Neural progenitor cell (in vitro differentiated cells): ENCODE measurements at regions not wholly inside any gene's neighbourhood (a gene's known extent, or its start where the extent isn't known, plus 50 kb on each side); places are given as distances from the start of the nearest gene placed in this dataset.

Experiments used
- CTCF ChIP-seq: fragments of 200-600 bp; sonication (generic); IDR thresholded peaks from 2 replicates; pipeline ENCODE4 v1.5.1; 2017; ENCODE audit warnings: antibody characterized with exemption, mild to moderate bottlenecking
- EZH2phosphoT487 ChIP-seq: fragments of 200-600 bp; sonication (generic); IDR thresholded peaks from 2 replicates; pipeline ENCODE4 v1.6.1; 2017; ENCODE audit warnings: antibody characterized with exemption

DNA sequence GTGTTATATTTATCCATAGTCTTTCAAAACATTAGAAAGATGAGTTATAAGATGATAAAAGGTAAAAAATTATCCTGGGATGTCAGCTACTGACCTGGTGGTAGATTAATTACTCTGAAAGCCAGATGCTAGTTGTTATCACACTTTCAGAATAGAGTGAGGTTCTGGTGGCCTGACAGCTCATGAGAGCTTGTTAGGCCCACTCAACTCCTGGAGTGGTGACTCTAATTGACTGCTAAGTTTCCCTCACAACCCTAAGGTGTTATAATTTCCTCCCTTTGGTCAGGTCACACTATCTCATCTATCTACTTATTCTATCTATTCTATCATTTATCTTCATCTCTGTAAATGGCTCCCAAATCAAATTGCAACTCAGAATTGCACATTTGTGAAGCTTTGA is 90.1 kb downstream of the ZNF648 start:
- no peak for TF ChIP-seq EZH2phosphoT487
- no peak for TF ChIP-seq CTCF
